Activated CD8-positive, alpha-beta T cell treated with anti-CD3 and anti-CD28 coated beads for 36 hours (primary cell): ENCODE measurements at regions not wholly inside any gene's neighbourhood (a gene's known extent, or its start where the extent isn't known, plus 50 kb on each side); places are given as distances from the start of the nearest gene placed in this dataset.

ENCODE experiments used
- ATAC-seq: fragments of 200-7000 bp; cut with Tn5 transposase; one replicate; pipeline ENCODE4 v1.10.0; 2021; ENCODE audit warnings: mild to moderate bottlenecking, moderate library complexity
- CTCF ChIA-PET: fragments of 350-600 bp; sonication (Branson Sonifier 250); formaldehyde crosslinking; loops from one replicate; lab custom pipeline; 2021; ENCODE audit warnings: antibody characterized with exemption; lab: Charles Lee
- POLR2A ChIA-PET: fragments of 350-600 bp; sonication (Branson Sonifier 250); formaldehyde crosslinking; loops from one replicate; lab custom pipeline; 2021; ENCODE audit warnings: antibody characterized with exemption; lab: Charles Lee
- DNase-seq: peaks from one replicate; pipeline ENCODE4 v3.0.0-alpha.2; 2020
- H3K27ac Mint-ChIP-seq: one replicate; pipeline ENCODE4 v1.8.0; 2021; ENCODE audit warnings: mild to moderate bottlenecking, mixed read lengths
- H3K27me3 Mint-ChIP-seq: one replicate; pipeline ENCODE4 v1.8.0; 2021; ENCODE audit warnings: mixed read lengths
- H3K36me3 Mint-ChIP-seq: one replicate; pipeline ENCODE4 v1.8.0; 2021; ENCODE audit warnings: low read depth, mixed read lengths
- H3K4me1 Mint-ChIP-seq: one replicate; pipeline ENCODE4 v1.8.0; 2021; ENCODE audit warnings: low read depth, mixed read lengths
- H3K4me3 Mint-ChIP-seq: one replicate; pipeline ENCODE4 v1.8.0; 2021; ENCODE audit warnings: mild to moderate bottlenecking, moderate library complexity, mixed read lengths
- H3K9me3 Mint-ChIP-seq: one replicate; pipeline ENCODE4 v1.8.0; 2021; ENCODE audit warnings: mixed read lengths
- CTCF ChIP-seq: fragments of 200-600 bp; IDR thresholded peaks from one replicate; pipeline ENCODE4 v1.8.0; 2022; ENCODE audit warnings: antibody characterized with exemption, mild to moderate bottlenecking
- intact Hi-C: fragments of 100-400 bp; cut with micrococcal nuclease; formaldehyde crosslinking; loops from one replicate; pipeline ENCODE4 v1.10.0; 2022

GRCh38 chr6:105921781-105922180 is 164.4 kb upstream of the PRDM1 start:
- no peak for ATAC-seq

DNA sequence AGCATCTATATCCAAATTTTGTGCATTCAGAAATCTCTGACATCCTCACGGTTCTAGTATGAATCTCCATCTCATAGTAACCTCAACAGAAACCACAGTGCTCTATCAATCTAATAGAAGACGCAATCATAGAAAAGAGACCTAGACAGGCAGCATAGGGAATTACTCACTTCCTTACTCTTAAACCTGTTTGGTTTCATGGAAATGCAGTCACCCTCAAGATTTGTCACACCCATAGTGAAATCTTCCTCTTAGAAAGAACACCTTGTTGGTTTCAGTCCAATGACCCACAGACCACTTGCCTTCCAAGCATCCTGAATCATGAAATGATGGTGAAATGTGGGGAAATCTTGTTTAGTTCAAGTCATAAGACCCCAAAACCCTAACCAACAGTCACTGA is 166.1 kb upstream of the PRDM1 start:
- ATAC-seq (peak; percentile 87), DNase-seq (peak; percentile 51)
- TF ChIP-seq CTCF = no peak
- intact Hi-C loops = no loop called here
- H3K4me1 Mint-ChIP-seq = peaks cover 13% of the 10 kb centered on the region
- POLR2A ChIA-PET = interaction anchor here (1.2 kb wide), 1 partner anchor 9 kb away, joined by 3 read pairs; no protein-coding TSS in a partner anchor
- H3K27ac Mint-ChIP-seq = peak overlapping the region; percentile 71
- peaks cover 15% of the 10 kb centered on the region for H3K27me3 Mint-ChIP-seq
- no peak overlapping the region for H3K4me3 Mint-ChIP-seq
- no peaks in the 10 kb centered on the region for H3K36me3 Mint-ChIP-seq
- H3K9me3 Mint-ChIP-seq = peaks cover 1% of the 10 kb centered on the region
- CTCF ChIA-PET = no interaction called here

More at GRCh38 chr6:105921781-105922180, 164.4 kb upstream of the PRDM1 start:
- CTCF ChIA-PET = no interaction called here
- H3K27me3 Mint-ChIP-seq = peaks cover 18% of the 10 kb centered on the region
- H3K9me3 Mint-ChIP-seq = no peaks in the 10 kb centered on the region
- DNase-seq = no peak
- no peaks in the 10 kb centered on the region for H3K36me3 Mint-ChIP-seq
- no peak for TF ChIP-seq CTCF
- no peak overlapping the region for H3K4me3 Mint-ChIP-seq
- peaks cover 13% of the 10 kb centered on the region for H3K4me1 Mint-ChIP-seq
- POLR2A ChIA-PET = no interaction called here
- intact Hi-C loops = no loop called here
- H3K27ac Mint-ChIP-seq = no peak overlapping the region

GRCh38 chr6:105917038-105917695 is 169.0 kb upstream of the PRDM1 start:
- ChIA-PET CTCF (no interaction called here), POLR2A (interaction anchor here (0.6 kb wide), 1 partner anchor 140 kb away, joined by 3 read pairs; no protein-coding TSS in a partner anchor)
- ATAC-seq (no peak), DNase-seq (no peak)
- H3K9me3 Mint-ChIP-seq = peaks cover 1% of the 10 kb centered on the region
- no peaks in the 10 kb centered on the region for H3K36me3 Mint-ChIP-seq
- TF ChIP-seq CTCF = no peak
- H3K4me3 Mint-ChIP-seq = no peak overlapping the region
- no peak overlapping the region for H3K27ac Mint-ChIP-seq
- intact Hi-C loops = no loop called here
- H3K4me1 Mint-ChIP-seq = peaks cover 13% of the 10 kb centered on the region
- H3K27me3 Mint-ChIP-seq = peaks cover 16% of the 10 kb centered on the region

- TF ChIP-seq CTCF = no peak
- H3K27me3 Mint-ChIP-seq = peaks cover 12% of the 10 kb centered on the region
- CTCF ChIA-PET = no interaction called here
- H3K9me3 Mint-ChIP-seq = peaks cover 1% of the 10 kb centered on the region
- H3K27ac Mint-ChIP-seq = no peak overlapping the region
- H3K4me3 Mint-ChIP-seq = no peak overlapping the region
- ATAC-seq (no peak), DNase-seq (no peak)
- no peaks in the 10 kb centered on the region for H3K4me1 Mint-ChIP-seq
- POLR2A ChIA-PET = interaction anchor here (0.9 kb wide), 1 partner anchor 8 kb away, joined by 3 read pairs; no protein-coding TSS in a partner anchor
- H3K36me3 Mint-ChIP-seq = no peaks in the 10 kb centered on the region
- intact Hi-C loops = no loop called here
Measured at GRCh38 chr6:105911106-105911629, 175.0 kb upstream of the PRDM1 start.

DNA sequence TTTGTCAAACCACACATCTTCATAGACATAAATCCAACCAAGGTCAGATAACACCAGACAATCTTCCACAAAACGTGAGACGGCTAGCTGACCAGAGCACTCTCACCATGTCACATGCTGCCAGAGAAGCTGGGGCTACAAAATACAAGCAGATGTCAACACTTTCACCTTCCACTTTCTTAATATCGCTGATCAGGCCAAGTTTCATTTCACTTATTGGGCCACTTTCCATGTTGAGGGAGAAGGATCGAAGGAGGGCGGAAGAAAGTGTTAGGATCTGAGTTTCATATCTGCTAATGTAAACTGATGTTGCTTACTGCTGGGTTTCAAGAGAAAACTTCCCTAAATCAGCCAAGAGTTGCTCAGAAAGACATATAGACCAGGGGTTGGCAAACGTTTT is 177.0 kb upstream of the PRDM1 start:
- POLR2A ChIA-PET = no interaction called here
- CTCF ChIA-PET = no interaction called here
- Mint-ChIP-seq H3K9me3 (no peaks in the 10 kb centered on the region), H3K4me1 (no peaks in the 10 kb centered on the region), H3K36me3 (no peaks in the 10 kb centered on the region), H3K27ac (no peak overlapping the region), H3K4me3 (no peak overlapping the region), H3K27me3 (peaks cover 16% of the 10 kb centered on the region)
- no peak for ATAC-seq
- no peak for TF ChIP-seq CTCF
- no peak for DNase-seq
- intact Hi-C loops = no loop called here
